H1 (cell line): ENCODE measurements at regions not wholly inside any gene's neighbourhood (a gene's known extent, or its start where the extent isn't known, plus 50 kb on each side); places are given as distances from the start of the nearest gene placed in this dataset.

Experiments used
- CTCF ChIA-PET: fragments of 300-600 bp; sonication (Branson Sonifier 250); formaldehyde crosslinking; loops from one replicate; lab custom pipeline; 2021; ENCODE audit not compliant: partially characterized antibody; lab: Charles Lee
- POLR2A ChIA-PET: fragments of 300-600 bp; sonication (Branson Sonifier 250); formaldehyde crosslinking; loops from one replicate; lab custom pipeline; 2021; ENCODE audit warnings: inconsistent platforms; ENCODE audit not compliant: partially characterized antibody; lab: Charles Lee
- DNase-seq, 2 experiments: peaks; one replicate each; pipeline versions ENCODE4 v3.0.0 to v3.0.0-alpha.2; 2010 to 2022; ENCODE audit warnings: low spot score in 2 of 2, low read depth in 1 of 2, mixed read lengths in 1 of 2
- FAIRE-seq: peaks from 2 replicates; lab custom pipeline; 2011; peaks lifted over from hg19 to GRCh38; lab: Jason Lieb, UNC
- H2AFZ ChIP-seq: 2 replicates; pipeline ENCODE4 v1.8.1; 2012; ENCODE audit warnings: low read length, inconsistent platforms
- H2AK5ac ChIP-seq: 2 replicates; pipeline ENCODE4 v1.6.1; 2013; ENCODE audit warnings: low read depth, low read length
- H2BK120ac ChIP-seq: replicated peaks from 2 replicates; pipeline ENCODE3; 2013; ENCODE audit warnings: low read depth, low read length, inconsistent platforms
- H2BK12ac ChIP-seq: 2 replicates; pipeline ENCODE4 v1.6.1; 2013; ENCODE audit warnings: low read depth, low read length
- H2BK15ac ChIP-seq: 2 replicates; pipeline ENCODE4 v1.6.1; 2013; ENCODE audit warnings: low read length
- H2BK20ac ChIP-seq: 2 replicates; pipeline ENCODE4 v1.6.1; 2013; ENCODE audit warnings: low read length
- H2BK5ac ChIP-seq: 2 replicates; pipeline ENCODE4 v1.6.1; 2013; ENCODE audit warnings: low read depth, low read length
- H3K14ac ChIP-seq: 2 replicates; pipeline ENCODE4 v1.6.1; 2013; ENCODE audit warnings: inconsistent platforms; ENCODE audit not compliant: insufficient read length
- H3K18ac ChIP-seq: 2 replicates; pipeline ENCODE4 v1.6.1; 2013; ENCODE audit warnings: low read length; ENCODE audit errors: extremely low read depth
- H3K23ac ChIP-seq: 2 replicates; pipeline ENCODE4 v1.6.1; 2013; ENCODE audit warnings: inconsistent platforms; ENCODE audit not compliant: insufficient read length
- H3K23me2 ChIP-seq: 2 replicates; pipeline ENCODE4 v1.6.1; 2013; ENCODE audit warnings: low read depth, low read length
- H3K27ac ChIP-seq: 2 replicates; pipeline ENCODE4 v1.6.1; 2011; ENCODE audit warnings: low read depth, low read length, inconsistent platforms
- H3K27me3 ChIP-seq, 4 experiments: replicated peaks in 1 of 4; 1 replicate in 1 of 4; 2 replicates in 3 of 4; pipeline versions ENCODE4 v1.6.1 to v1.8.1; 2011 to 2013; ENCODE audit warnings: low read length in 3 of 4, mild to moderate bottlenecking in 3 of 4, inconsistent platforms in 2 of 4, mixed read lengths in 2 of 4, moderate library complexity in 1 of 4; ENCODE audit not compliant: control insufficient read depth in 3 of 4, insufficient read depth in 3 of 4; ENCODE audit errors: extremely low read depth in 1 of 4
- H3K36me3 ChIP-seq, 4 experiments: 2 replicates each; pipeline versions ENCODE4 v1.6.1 to v1.8.1; 2011 to 2013; ENCODE audit warnings: mild to moderate bottlenecking in 4 of 4, low read length in 3 of 4, moderate library complexity in 2 of 4, control low read depth in 1 of 4, inconsistent platforms in 1 of 4; ENCODE audit not compliant: insufficient read depth in 4 of 4, control insufficient read depth in 2 of 4
- H3K4ac ChIP-seq: replicated peaks from 2 replicates; pipeline ENCODE3; 2013; ENCODE audit warnings: low read length, low read depth, mixed read lengths, inconsistent platforms; ENCODE audit not compliant: insufficient read length
- H3K4me1 ChIP-seq, 4 experiments: replicated peaks in 1 of 4; 1 replicate in 1 of 4; 2 replicates in 3 of 4; pipeline versions ENCODE4 v1.6.1 to v1.8.1; 2011 to 2013; ENCODE audit warnings: low read length in 3 of 4, inconsistent platforms in 2 of 4, mixed read lengths in 1 of 4; ENCODE audit not compliant: insufficient read depth in 4 of 4, control insufficient read depth in 3 of 4
- H3K4me2 ChIP-seq, 2 experiments: 2 replicates each; pipeline versions ENCODE4 v1.6.1 to v1.8.1; 2011 to 2013; ENCODE audit warnings: low read depth in 2 of 2, low read length in 2 of 2, control low read depth in 1 of 2, inconsistent platforms in 1 of 2, mild to moderate bottlenecking in 1 of 2; ENCODE audit not compliant: insufficient read depth in 1 of 2
- H3K4me3 ChIP-seq, 4 experiments: fragments of 200-600, 300-600 bp in 1 of 4; sonication (generic), shearing (Covaris generic), sonication (Bioruptor Twin) in 1 of 4; 2 replicates each; pipeline versions ENCODE4 v1.5.1 to v1.8.1; 2011 to 2016; ENCODE audit warnings: low read length in 4 of 4, low read depth in 3 of 4, control low read depth in 2 of 4, inconsistent platforms in 2 of 4, mild to moderate bottlenecking in 2 of 4, mixed read lengths in 1 of 4, moderate library complexity in 1 of 4; ENCODE audit not compliant: insufficient read depth in 2 of 4; ENCODE audit errors: extremely low read depth in 1 of 4
- H3K56ac ChIP-seq: replicated peaks from 2 replicates; pipeline ENCODE3; 2013; ENCODE audit warnings: low read depth, mild to moderate bottlenecking, mixed read lengths, low read length, inconsistent platforms; ENCODE audit not compliant: insufficient read length
- H3K79me1 ChIP-seq: 2 replicates; pipeline ENCODE4 v1.6.1; 2013; ENCODE audit warnings: low read depth, low read length, control low read depth
- H3K79me2 ChIP-seq, 2 experiments: 2 replicates each; pipeline versions ENCODE4 v1.6.1 to v1.8.1; 2012 to 2013; ENCODE audit warnings: low read length in 2 of 2, mild to moderate bottlenecking in 2 of 2, inconsistent platforms in 1 of 2; ENCODE audit not compliant: insufficient read depth in 2 of 2, control insufficient read depth in 1 of 2
- H3K9ac ChIP-seq, 4 experiments: replicated peaks in 1 of 4; 1 replicate in 1 of 4; 2 replicates in 3 of 4; pipeline versions ENCODE4 v1.6.1 to v1.8.1; 2011 to 2013; ENCODE audit warnings: low read depth in 3 of 4, low read length in 3 of 4, control low read depth in 2 of 4, mild to moderate bottlenecking in 2 of 4, moderate library complexity in 2 of 4, inconsistent platforms in 1 of 4; ENCODE audit errors: extremely low read depth in 1 of 4
- H3K9me3 ChIP-seq, 2 experiments: 2 replicates each; pipeline versions ENCODE4 v1.6.1 to v1.8.1; 2012 to 2013; ENCODE audit warnings: mild to moderate bottlenecking in 2 of 2, moderate library complexity in 2 of 2, control low read depth in 1 of 2, inconsistent platforms in 1 of 2, low read depth in 1 of 2, low read length in 1 of 2, mixed read lengths in 1 of 2; ENCODE audit not compliant: insufficient read depth in 2 of 2
- H4K20me1 ChIP-seq, 2 experiments: replicated peaks in 1 of 2; 2 replicates each; pipeline versions ENCODE3 to v1.8.1; 2011 to 2013; ENCODE audit warnings: inconsistent platforms in 2 of 2, low read length in 2 of 2, mild to moderate bottlenecking in 1 of 2; ENCODE audit not compliant: insufficient read depth in 2 of 2, control insufficient read depth in 1 of 2
- H4K5ac ChIP-seq: 2 replicates; pipeline ENCODE4 v1.6.1; 2013; ENCODE audit warnings: low read length, low read depth, mixed read lengths, inconsistent platforms; ENCODE audit not compliant: insufficient read length
- H4K8ac ChIP-seq: 2 replicates; pipeline ENCODE4 v1.8.0; 2013; ENCODE audit warnings: mild to moderate bottlenecking, moderate library complexity, low read length, inconsistent platforms; ENCODE audit not compliant: insufficient read depth; ENCODE audit errors: extremely low read depth
- H4K91ac ChIP-seq: replicated peaks from 2 replicates; pipeline ENCODE3; 2013; ENCODE audit warnings: low read length, mixed read lengths, inconsistent platforms; ENCODE audit not compliant: insufficient read length
- ATF2 ChIP-seq: IDR thresholded peaks from 2 replicates; pipeline ENCODE4 v1.6.1; 2012; ENCODE audit warnings: low read length, inconsistent platforms
- CBX5 ChIP-seq: fragments of 300-800, 300-1000 bp; sonication (generic); IDR thresholded peaks from 2 replicates; pipeline ENCODE4 v1.7.1; 2016; ENCODE audit warnings: antibody characterized with exemption, low read length, low read depth
- CEBPB ChIP-seq: IDR thresholded peaks from 2 replicates; pipeline ENCODE4 v1.6.1; 2012; ENCODE audit warnings: low read depth, low read length
- EGR1 ChIP-seq: IDR thresholded peaks from 2 replicates; pipeline ENCODE4 v1.6.1; 2011; ENCODE audit warnings: low read depth, low read length, borderline replicate concordance
- EZH2 ChIP-seq: fragments of 200-600 bp; sonication (generic); IDR thresholded peaks from 2 replicates; pipeline ENCODE4 v1.7.1; 2012; ENCODE audit warnings: low read depth, mild to moderate bottlenecking, moderate library complexity, low read length, inconsistent platforms; ENCODE audit not compliant: severe bottlenecking
- GABPA ChIP-seq: IDR thresholded peaks from 2 replicates; pipeline ENCODE4 v1.6.1; 2011; ENCODE audit warnings: mild to moderate bottlenecking, low read length, moderate library complexity, borderline replicate concordance; ENCODE audit not compliant: insufficient read depth
- JUN ChIP-seq: IDR thresholded peaks from 2 replicates; pipeline ENCODE4 v1.6.1; 2011; ENCODE audit warnings: low read depth, mild to moderate bottlenecking, improper control_type of control experiment, low read length
- KDM1A ChIP-seq: fragments of 200-600, 300-600 bp; sonication (generic); IDR thresholded peaks from 2 replicates; pipeline ENCODE4 v1.7.1; 2016; ENCODE audit warnings: mild to moderate bottlenecking, low read length, borderline replicate concordance
- RAD21 ChIP-seq, 2 experiments: IDR thresholded peaks in 1 of 2; conservative IDR thresholded peaks in 1 of 2; 2 replicates each; pipeline ENCODE4 v1.6.1; 2011; ENCODE audit warnings: low read depth in 2 of 2, low read length in 2 of 2, improper control_type of control experiment in 1 of 2, inconsistent platforms in 1 of 2, mild to moderate bottlenecking in 1 of 2, moderate library complexity in 1 of 2
- SP1 ChIP-seq: IDR thresholded peaks from 2 replicates; pipeline ENCODE4 v1.6.1; 2011; ENCODE audit warnings: low read depth, low read length
- USF2 ChIP-seq: IDR thresholded peaks from 2 replicates; pipeline ENCODE4 v1.6.1; 2011; ENCODE audit warnings: low read length, improper control_type of control experiment
- ZNF274 ChIP-seq: IDR thresholded peaks from 2 replicates; pipeline ENCODE4 v1.7.0; 2012; ENCODE audit warnings: low read length, borderline replicate concordance; ENCODE audit errors: extremely low read depth
- WGBS, 2 experiments: shearing (Covaris generic) in 1 of 2; methylation state at CpG; one replicate each; pipeline versions ENCODE4 v1.1.6 to v1.1.7; 2013 to 2015; ENCODE audit warnings: low lambda C conversion rate in 2 of 2, mixed read lengths in 2 of 2, inconsistent platforms in 1 of 2, low coverage in 1 of 2, missing lambda C conversion rate in 1 of 2; ENCODE audit not compliant: insufficient replicate concordance in 2 of 2, insufficient coverage in 1 of 2, insufficient read length in 1 of 2; ENCODE audit errors: extremely low coverage in 1 of 2, missing lambda C conversion rate in 1 of 2; 5-methylcytosine and 5-hydroxymethylcytosine counted together

DNA sequence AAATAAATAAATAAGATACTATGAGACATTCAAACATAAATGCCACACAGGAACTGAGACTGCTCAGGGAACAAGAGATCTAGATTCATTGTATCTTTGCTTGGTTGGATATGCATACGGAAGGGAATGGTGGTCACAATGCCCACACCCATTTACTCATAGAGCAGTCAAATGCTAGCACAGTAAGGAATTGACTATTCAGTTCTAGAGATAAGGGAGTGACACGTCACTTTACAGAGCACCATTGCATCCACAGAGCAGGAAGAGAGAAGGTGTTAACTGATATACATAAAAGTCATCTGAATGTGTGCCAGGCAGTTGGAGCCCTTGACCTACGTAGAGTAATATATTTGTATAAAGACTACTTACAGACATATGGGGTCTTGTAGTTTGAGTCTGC, 530.0 kb upstream of the NOVA1 start:
- Histone ChIP-seq H3K36me3 (no peaks in the 10 kb centered on the region), H3K18ac (no peak overlapping the region), H3K79me1 (no peaks in the 10 kb centered on the region), H2AK5ac (no peak overlapping the region), H2BK120ac (no peak overlapping the region), H3K4ac (no peak overlapping the region), H3K79me2 (no peaks in the 10 kb centered on the region), H3K4me2 (no peak overlapping the region), H3K27me3 (no peaks in the 10 kb centered on the region), H3K23ac (no peak overlapping the region), H3K9ac (no peak overlapping the region), H2AFZ (no peak overlapping the region), H3K9me3 (peaks cover 0 to 4% of the 10 kb centered on the region in 2 experiments; a peak in 1 of 4 replicates), H3K23me2 (no peaks in the 10 kb centered on the region), H2BK15ac (no peak overlapping the region), H3K56ac (no peak overlapping the region), H3K27ac (no peak overlapping the region), H4K20me1 (no peaks in the 10 kb centered on the region), H2BK5ac (no peak overlapping the region), H4K91ac (no peak overlapping the region), H2BK12ac (no peak overlapping the region), H4K8ac (no peak overlapping the region), H4K5ac (no peak overlapping the region), H3K4me1 (no peaks in the 10 kb centered on the region), H3K14ac (no peak overlapping the region), H3K4me3 (no peak overlapping the region), H2BK20ac (no peak overlapping the region)
- POLR2A ChIA-PET = no interaction called here
- DNase-seq (no peak), FAIRE-seq (no peak)
- WGBS, 2 experiments = 96% methylated on average over 3 of the region's 3 CpGs; no CpG with 5 or more reads in 1 of the 2 experiments
- CTCF ChIA-PET = no interaction called here
- TF ChIP-seq ATF2 (no peak), USF2 (no peak), EZH2 (no peak), EGR1 (no peak), KDM1A (no peak), SP1 (no peak), CEBPB (no peak), RAD21 (IDR thresholded peaks at IDR 0.05 in 1 of 2, conservative IDR thresholded peaks at IDR 0.05 in 1 of 2; ENCODE audit: low read depth in 2 of 2, low read length in 2 of 2) (no peak), JUN (no peak), GABPA (no peak), ZNF274 (no peak), CBX5 (no peak)
